ENCODE measurements at regions not wholly inside any gene's neighbourhood (a gene's known extent, or its start where the extent isn't known, plus 50 kb on each side); places are given as distances from the start of the nearest gene placed in this dataset.
A peak's percentile ranks its signal among the peaks of the same experiment; 100 is the strongest.
"Not testable (repeated sequence)": the region's sequence is repeated elsewhere in the genome, so short reads cannot be mapped to it uniquely, and the experiment has no call there.

GRCh38 chr2:231644426-231644825, 51.8 kb downstream of the TEX44 start:
- no peaks in the 10 kb centered on the region for H3K27me3 ChIP-seq
- H3K4me1 ChIP-seq = peaks cover 26% of the 10 kb centered on the region
- H3K27ac ChIP-seq = peak overlapping the region in 1 of 2 donors; percentile 55
- intact Hi-C loops (cut with DNase I; ENCODE audit: low total_unique reads) = no loop called here
- TF ChIP-seq CTCF (IDR thresholded peaks at IDR 0.05) (no peak), POLR2A (IDR thresholded peaks at IDR 0.05) (no peak)
- WGBS, 2 donors = 60 to 69% methylated on average over 5 to 6 of the region's 6 CpGs
- H3K9me3 ChIP-seq = no peaks in the 10 kb centered on the region
- no peaks in the 10 kb centered on the region for H3K36me3 ChIP-seq (ENCODE audit: low read depth, missing control alignments)
- no peak overlapping the region for H3K4me3 ChIP-seq
- DNase-seq = no peak

GRCh38 chr2:231646476-231646875, 53.8 kb downstream of the TEX44 start:
- no peak overlapping the region for H3K27ac ChIP-seq
- peaks cover 15% of the 10 kb centered on the region for H3K4me1 ChIP-seq
- H3K9me3 ChIP-seq = no peaks in the 10 kb centered on the region
- intact Hi-C loops (cut with DNase I; ENCODE audit: low total_unique reads) = no loop called here
- TF ChIP-seq CTCF (IDR thresholded peaks at IDR 0.05) (no peak), POLR2A (IDR thresholded peaks at IDR 0.05) (no peak)
- no peak for DNase-seq
- H3K27me3 ChIP-seq = no peaks in the 10 kb centered on the region
- WGBS, 2 donors = 86 to 92% methylated on average over 6 of the region's 6 CpGs
- no peaks in the 10 kb centered on the region for H3K36me3 ChIP-seq (ENCODE audit: low read depth, missing control alignments)
- H3K4me3 ChIP-seq = no peak overlapping the region

GRCh38 chr2:231648579-231649174, 56.0 kb downstream of the TEX44 start:
- Histone ChIP-seq H3K27ac (no peak overlapping the region), H3K4me3 (no peak overlapping the region), H3K27me3 (no peaks in the 10 kb centered on the region), H3K36me3 (ENCODE audit: low read depth, missing control alignments) (no peaks in the 10 kb centered on the region), H3K9me3 (no peaks in the 10 kb centered on the region), H3K4me1 (peaks cover 8% of the 10 kb centered on the region)
- TF ChIP-seq POLR2A (IDR thresholded peaks at IDR 0.05) (no peak), CTCF (IDR thresholded peaks at IDR 0.05) (peak in 2 of 3 experiments; percentile 38 to 44)
- peak; percentile 69 for DNase-seq
- WGBS, 2 donors = 66 to 78% methylated on average over 9 of the region's 9 CpGs
- intact Hi-C loops (cut with DNase I; ENCODE audit: low total_unique reads) = no loop called here

- H3K27ac ChIP-seq; DNase-seq; H3K27me3 ChIP-seq; H3K9me3 ChIP-seq; H3K4me3 ChIP-seq; H3K4me1 ChIP-seq; H3K36me3 ChIP-seq (ENCODE audit: low read depth, missing control alignments); intact Hi-C loops (cut with DNase I; ENCODE audit: low total_unique reads): not testable (repeated sequence)
- WGBS, 2 donors = 92 to 93% methylated on average over 8 of the region's 8 CpGs
These were observed 56.8 kb upstream of the PTMA start for GRCh38 chr2:231651561-231651960.

GRCh38 chr2:231655488-231655887, 52.8 kb upstream of the PTMA start:
- Histone ChIP-seq H3K27me3 (no peaks in the 10 kb centered on the region), H3K4me3 (no peak overlapping the region), H3K9me3 (no peaks in the 10 kb centered on the region), H3K4me1 (no peaks in the 10 kb centered on the region), H3K36me3 (ENCODE audit: low read depth, missing control alignments) (no peaks in the 10 kb centered on the region), H3K27ac (no peak overlapping the region)
- 69% methylated on average over 8 of the region's 8 CpGs for WGBS, 2 donors
- intact Hi-C loops (cut with DNase I; ENCODE audit: low total_unique reads) = no loop called here
- no peak for TF ChIP-seq CTCF (IDR thresholded peaks at IDR 0.05)
- TF ChIP-seq POLR2A (IDR thresholded peaks at IDR 0.05) = no peak
- no peak for DNase-seq
